GM21737 (cell line): ENCODE measurements at regions not wholly inside any gene's neighbourhood (a gene's known extent, or its start where the extent isn't known, plus 50 kb on each side); places are given as distances from the start of the nearest gene placed in this dataset.

Source experiments
- ATAC-seq: cut with Tn5 transposase; IDR thresholded peaks from one replicate; pipeline ENCODE4 v1.9.1; 2021; ENCODE audit warnings: mild to moderate bottlenecking, moderate library complexity; ENCODE audit not compliant: unreplicated experiment

DNA sequence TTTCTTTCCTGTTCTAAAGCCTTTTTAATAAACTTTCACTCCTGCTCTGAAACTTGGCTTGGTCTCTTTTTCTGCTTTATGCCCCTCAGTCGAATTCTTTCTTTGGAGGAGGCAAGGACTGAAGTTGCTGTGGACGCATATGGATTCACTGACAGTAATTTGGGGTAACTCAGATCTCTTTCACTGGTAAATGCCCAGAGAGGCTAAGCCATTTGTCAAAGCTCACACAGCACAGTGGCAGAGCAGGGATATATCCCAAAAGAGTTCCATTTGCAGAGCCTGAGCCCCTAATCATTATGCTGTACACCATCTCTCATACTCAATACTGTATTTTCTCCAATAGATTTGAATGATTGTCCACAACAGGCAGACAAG, 72.3 kb upstream of the GALNT15 start:
- no peak for ATAC-seq

DNA sequence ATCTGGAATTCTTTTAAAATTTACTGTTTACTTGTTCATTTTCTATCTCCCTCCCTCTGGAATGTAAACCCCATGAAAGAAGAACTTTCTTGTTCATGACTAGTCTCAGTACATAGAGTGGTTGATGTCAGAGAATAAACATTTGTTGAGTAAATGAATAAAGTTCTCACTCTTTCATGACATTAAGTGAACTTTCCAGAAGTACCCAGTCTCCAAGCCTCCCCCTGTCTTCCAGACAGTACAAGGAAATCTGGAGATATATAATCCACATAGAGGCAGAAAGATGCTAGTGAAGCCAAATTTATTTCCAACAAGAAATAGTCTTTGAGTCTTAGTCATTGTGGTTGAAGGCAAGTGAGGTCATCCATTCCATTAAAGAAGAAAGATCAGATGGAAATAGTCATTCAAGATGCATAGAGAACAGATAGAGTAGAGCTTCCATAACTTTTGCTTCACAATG, 71.5 kb upstream of the GALNT15 start:
- no peak for ATAC-seq

DNA sequence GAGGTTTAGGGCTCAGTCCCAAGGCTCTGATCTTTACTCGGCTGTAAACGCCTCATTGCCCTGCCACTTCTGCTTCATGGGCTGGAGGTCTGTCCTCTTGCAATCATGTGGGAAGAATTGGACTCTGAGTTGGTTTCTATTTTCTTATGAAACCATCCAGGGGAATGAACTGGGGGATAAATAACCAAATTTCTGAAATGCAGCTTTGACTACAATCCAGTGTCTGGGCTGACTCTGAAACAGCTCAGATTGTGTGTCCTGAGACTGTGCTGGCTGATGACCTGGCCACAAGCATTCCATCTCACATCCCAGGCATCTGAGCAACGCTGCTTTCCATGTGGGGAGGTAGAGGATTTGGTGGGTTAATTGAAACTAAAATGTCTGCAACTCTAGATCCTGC, 71.0 kb upstream of the GALNT15 start:
- no peak for ATAC-seq

DNA sequence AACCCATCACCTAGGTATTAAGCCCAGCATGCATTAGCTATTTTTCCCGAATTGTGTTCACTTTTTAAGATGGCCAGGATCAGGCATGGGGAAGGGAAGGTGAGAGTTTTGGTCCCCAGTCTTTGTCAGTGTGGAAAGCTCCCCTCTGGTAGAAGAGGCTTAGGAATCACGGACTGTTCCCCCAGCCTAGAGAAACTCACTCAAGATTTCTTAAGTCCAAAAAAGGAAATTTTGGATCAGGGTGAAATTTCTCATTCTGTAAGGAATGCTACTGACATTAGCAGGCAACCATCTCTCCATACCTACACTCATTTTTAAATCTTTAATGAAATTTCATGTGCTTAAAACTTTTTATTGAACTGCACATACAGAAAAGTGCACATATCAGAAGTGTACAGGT, 70.3 kb upstream of the GALNT15 start:
- no peak for ATAC-seq

DNA sequence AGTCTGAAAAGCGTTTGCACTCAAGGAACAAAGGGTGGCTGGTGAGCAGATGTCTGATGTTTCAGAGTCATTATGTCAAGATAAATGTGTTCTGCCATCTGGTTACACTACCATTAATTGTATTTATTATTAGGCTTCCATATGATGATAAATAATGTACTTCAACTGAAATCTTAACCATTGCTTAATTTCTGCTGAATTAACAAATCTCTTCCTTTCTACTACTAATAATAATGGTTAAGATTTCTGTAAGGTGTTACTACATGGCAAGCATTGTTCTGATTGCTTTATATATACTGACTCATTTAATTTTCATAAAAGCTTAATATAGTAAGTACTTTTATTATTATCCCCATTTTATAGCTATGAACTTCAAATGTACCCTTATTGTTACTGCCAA, 68.4 kb upstream of the GALNT15 start:
- ATAC-seq, result no peak

DNA sequence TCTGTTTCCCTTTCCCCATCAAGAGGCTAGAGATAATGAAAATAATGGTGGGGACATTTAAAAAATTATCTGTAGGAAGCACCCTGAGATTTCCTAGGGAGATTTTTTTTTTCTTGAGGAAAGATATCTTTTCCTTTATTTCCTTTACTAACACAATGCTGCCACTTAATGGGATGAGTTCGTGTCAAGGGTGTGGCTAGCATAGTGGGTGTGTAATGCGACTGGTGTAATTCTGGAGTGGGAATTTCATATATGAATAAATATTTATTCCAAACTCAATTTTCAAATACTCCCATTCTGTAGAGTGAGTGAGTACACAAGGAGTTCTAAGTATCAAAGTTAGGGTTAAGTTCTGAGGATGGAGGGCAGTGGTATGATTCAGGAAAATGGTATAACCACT, 66.1 kb upstream of the GALNT15 start:
- no peak for ATAC-seq

DNA sequence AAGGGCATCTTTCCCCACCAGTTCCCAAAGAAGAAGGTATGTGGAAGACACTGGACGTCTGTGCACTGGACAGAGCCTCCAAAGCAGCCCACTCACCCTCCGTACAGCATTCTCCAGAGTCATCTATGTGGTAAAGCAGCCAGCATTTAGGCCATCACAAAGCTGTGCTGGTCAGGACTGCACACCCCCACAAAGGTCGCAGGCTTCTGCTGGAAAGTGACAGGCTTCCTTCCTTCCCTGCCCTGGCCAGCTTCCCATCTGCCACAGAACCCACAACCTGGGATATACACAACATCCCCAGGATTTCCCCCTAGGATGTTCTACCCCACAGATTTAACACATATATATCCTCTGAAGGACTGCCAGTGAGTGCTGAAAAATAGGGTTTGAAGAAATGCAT, 64.6 kb upstream of the GALNT15 start:
- no peak for ATAC-seq

DNA sequence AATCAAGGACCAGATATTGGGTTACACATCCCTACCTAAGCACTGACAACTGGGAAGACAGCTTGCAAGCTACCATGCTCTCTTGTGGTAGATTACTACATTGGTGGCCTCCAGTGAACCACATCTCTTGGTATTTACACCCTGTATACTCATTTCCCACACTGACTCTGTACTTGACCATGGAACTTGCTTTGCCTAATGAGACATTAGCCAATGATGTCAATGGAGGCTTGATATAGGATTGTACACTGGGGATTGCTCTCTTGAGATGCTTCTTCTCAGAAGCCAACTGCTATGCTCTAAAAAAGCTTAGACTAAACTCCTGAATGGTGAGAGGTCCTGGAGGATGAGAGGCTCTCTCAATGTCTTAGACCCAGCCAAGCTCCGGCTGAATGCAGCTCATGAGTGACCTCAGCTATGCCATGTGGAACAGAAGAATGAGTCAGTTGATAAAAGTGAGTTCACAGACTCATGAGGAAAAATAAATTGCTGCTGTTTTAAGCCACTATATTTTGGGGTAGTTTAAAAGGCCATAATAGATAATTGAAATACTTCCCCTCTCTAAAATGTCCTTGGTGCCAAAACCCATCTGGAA, 61.5 kb upstream of the GALNT15 start:
- no peak for ATAC-seq

DNA sequence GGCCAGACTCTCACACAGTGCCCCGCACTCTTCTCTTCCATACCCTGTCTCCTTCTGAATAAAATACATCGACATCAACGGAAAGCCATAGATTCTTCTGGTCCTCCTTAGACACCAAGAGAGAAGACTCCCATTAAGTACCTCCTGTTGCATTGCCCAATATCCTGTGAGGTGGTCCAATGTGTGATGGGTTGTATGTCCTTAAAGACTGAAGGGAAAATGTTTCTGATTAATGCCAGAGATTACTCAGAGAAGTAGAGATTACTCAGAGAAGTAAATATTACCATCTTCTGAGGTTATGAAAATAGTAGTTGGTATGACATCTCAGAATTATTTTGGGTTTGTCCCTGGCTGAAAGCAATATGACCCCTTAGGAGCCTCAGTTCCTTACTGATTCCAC, 60.8 kb upstream of the GALNT15 start:
- no peak for ATAC-seq

DNA sequence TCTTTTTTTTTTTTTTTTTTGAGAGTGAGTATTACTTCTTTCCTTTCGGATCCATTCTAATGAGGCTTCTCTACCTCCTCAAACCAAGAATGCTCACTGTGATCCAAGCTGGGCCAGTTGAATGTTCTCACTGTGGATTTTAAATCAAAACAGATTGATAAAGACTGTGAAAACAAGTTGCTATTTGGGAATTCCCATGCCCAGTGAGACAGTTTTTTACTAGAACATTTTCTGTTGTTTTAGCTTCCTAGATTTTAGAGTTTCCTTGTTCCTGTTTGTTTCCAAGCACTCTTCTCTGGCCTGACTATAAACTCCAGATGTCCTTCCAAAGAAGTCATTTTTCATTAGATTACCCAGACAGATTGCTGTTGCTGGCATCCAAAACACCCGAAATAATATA, 60.1 kb upstream of the GALNT15 start:
- no peak for ATAC-seq

DNA sequence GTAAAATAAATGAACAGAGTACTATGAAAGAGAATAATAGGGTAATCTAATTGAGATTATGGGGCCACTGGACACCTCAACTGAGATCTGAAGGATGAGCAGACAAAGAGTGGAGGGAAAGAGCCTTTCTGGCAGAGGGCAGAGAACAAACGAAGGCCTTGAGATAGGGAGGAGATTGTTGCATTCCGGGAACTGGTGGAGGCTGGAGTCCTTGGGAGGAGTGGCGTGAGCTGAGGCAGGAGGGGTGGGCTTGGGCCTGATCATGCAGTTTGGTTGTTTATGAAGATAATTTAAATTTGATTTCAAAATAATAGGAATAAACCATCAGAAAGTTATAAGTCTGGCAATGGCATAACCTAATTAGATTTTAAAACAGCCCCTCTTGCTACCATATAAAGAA, 59.5 kb upstream of the GALNT15 start:
- no peak for ATAC-seq

DNA sequence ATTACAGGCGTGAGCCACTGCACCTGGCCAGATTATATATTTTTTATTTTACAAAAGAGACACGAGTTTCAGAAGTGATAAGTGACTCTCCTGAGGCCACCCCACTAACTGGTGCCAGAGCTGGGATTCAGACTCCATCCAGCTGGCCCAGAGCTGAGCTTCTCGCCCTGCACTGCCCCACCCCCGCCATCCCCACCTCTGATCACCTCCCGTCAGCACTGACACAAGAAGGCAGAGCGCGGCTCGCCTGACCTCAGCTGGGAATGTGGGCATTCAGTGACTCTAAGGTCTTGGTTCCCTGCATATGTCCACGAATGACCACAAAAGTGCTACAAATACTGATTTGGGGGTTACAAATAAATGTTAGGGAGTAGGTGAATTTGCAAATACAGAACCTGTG, 56.1 kb upstream of the GALNT15 start:
- ATAC-seq, result no peak

DNA sequence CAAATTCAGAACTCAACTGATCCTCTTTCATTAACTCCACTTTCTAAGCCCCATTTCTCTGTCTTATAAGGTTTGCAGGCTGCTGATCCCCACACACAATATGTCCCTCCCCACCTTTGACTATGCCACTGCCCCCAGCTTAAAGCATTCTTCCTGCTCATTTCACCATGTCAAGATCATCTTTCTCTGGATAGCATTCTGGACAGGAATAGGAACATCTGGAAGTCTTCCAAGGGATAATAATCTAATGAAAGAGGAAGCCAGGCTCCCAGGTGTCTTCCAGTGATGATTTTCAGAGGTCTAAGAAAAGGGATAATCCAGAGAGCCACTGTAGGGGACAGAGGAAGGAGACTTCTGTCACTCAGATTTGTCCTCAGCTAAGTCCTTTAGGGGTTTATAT, 54.6 kb upstream of the GALNT15 start:
- no peak for ATAC-seq

DNA sequence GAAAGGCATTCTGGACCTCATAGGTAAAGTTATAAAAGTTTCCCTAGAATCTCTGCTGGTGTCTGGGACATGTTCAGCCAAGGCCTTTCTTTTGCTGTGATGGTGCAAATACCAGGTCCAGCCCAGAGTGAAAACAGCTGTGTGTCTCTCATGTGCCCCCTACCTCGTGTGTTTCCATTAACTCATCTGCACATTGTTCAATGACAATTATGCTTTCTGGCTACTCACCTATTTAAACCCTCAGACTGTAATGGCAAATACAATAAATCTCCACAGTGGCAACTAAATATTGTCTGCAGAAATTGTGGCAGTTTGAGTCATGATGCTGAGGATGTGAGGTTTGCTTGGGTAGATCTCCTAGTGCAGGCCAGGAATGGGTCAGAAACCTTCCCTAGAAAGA, 53.1 kb upstream of the GALNT15 start:
- ATAC-seq, result no peak

DNA sequence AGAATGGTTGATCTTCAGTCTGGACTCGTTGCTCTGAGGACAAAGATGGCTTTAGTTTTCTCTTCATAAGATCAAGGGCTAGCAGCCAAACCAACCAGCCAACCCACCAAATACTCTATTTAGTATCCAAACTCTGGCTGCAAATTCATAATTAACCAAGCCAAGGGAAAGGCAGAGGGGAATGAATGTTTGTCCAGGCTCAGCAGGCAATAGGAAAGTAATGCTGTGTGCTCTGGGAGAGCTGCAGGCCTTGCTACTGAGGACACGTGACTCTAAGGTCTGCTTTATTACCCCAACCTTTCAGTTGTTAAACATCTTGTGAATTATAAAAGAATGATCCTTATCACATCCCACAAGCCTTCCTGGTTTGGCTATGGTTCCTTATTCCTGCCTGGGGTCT, 52.3 kb upstream of the GALNT15 start:
- ATAC-seq, result no peak

DNA sequence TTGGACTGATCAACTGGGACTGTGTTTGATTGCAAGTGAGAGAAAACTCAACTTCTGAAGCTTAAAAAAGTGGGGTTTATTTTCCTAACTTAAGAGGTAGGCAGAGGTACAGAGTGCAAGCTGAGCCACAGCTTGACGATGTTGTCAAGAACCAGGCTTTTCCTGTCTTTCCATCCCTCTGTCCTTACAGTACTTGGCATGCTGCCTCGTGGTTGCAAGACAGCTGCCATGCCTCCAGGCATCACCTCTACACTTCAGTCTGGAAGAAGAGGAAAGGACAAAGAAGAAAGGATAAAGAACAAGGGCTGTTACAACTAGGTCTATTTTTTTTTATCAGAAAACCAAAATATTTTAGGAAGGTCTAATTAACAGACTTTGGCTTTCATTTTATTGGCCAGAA, 51.8 kb upstream of the GALNT15 start:
- ATAC-seq, result no peak

DNA sequence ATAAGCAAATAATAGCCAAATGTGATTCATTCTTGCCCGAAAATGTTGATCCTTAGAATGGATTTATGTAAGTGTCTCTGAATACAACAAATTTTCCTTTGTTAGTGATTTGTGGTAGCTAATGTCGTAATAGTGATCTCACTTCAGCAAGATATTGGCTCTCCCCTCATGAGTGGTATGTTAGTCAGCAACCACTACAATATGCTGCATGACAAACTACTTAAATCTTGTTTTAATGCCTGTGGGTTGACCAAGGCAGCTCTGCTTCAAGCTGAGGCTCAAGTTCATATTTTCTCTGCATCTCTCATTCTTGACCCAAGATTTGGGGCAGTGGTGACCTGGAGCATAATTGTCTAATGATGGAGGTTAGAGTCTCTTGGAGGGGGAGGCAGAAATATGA, 49.8 kb upstream of the GALNT15 start:
- no peak for ATAC-seq
